Keratinocyte (primary cell): ENCODE measurements at regions not wholly inside any gene's neighbourhood (a gene's known extent, or its start where the extent isn't known, plus 50 kb on each side); places are given as distances from the start of the nearest gene placed in this dataset.

Experiments
- EZH2 ChIP-seq: IDR thresholded peaks from one replicate; pipeline ENCODE4 v1.6.1; 2012; ENCODE audit warnings: inconsistent platforms, mild to moderate bottlenecking, low read length, moderate library complexity
- TF ChIP-seq, protein P1 (sequence below), 3 experiments: IDR thresholded peaks in 1 of 3; conservative IDR thresholded peaks in 1 of 3; optimal IDR thresholded peaks in 1 of 3; 2 replicates in 2 of 3; 3 replicates in 1 of 3; pipeline versions ENCODE3 to v1.5.1; 2011; ENCODE audit warnings: low read length in 3 of 3, mild to moderate bottlenecking in 3 of 3, moderate library complexity in 2 of 3, control low read depth in 1 of 3, inconsistent platforms in 1 of 3; ENCODE audit not compliant: insufficient read depth in 2 of 3; ENCODE audit errors: extremely low read depth in 1 of 3

DNA sequence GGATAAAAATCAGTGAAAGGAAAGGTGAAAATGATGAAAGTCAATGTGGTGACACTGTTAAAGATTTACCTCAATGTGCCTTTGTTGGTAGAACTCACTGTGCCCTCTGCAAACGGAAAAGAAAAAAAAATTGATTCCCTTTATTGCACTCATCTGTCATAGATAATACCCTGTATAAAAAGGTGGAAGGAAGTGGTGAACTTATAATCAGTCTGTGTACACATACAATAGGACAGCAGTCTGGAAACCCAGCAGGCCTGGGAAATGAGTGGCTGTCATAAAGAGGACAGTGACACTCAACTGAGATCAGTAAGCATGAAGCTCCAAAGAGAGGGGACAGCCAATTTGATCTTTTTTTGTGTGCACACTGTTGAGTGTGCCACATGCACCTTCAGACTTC, 364.7 kb downstream of the NOVA1 start:
- TF ChIP-seq, protein P1, sequence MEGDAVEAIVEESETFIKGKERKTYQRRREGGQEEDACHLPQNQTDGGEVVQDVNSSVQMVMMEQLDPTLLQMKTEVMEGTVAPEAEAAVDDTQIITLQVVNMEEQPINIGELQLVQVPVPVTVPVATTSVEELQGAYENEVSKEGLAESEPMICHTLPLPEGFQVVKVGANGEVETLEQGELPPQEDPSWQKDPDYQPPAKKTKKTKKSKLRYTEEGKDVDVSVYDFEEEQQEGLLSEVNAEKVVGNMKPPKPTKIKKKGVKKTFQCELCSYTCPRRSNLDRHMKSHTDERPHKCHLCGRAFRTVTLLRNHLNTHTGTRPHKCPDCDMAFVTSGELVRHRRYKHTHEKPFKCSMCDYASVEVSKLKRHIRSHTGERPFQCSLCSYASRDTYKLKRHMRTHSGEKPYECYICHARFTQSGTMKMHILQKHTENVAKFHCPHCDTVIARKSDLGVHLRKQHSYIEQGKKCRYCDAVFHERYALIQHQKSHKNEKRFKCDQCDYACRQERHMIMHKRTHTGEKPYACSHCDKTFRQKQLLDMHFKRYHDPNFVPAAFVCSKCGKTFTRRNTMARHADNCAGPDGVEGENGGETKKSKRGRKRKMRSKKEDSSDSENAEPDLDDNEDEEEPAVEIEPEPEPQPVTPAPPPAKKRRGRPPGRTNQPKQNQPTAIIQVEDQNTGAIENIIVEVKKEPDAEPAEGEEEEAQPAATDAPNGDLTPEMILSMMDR (optimal IDR thresholded peaks at IDR 0.05 in 1 of 3, IDR thresholded peaks at IDR 0.05 in 1 of 3, conservative IDR thresholded peaks at IDR 0.05 in 1 of 3; ENCODE audit: extremely low read depth in 1 of 3, insufficient read depth in 2 of 3, low read length in 3 of 3): no peak
- no peak for TF ChIP-seq EZH2
